GM18951 (cell line): ENCODE measurements at regions not wholly inside any gene's neighbourhood (a gene's known extent, or its start where the extent isn't known, plus 50 kb on each side); places are given as distances from the start of the nearest gene placed in this dataset.

ENCODE experiments used
- POLR2A ChIP-seq: IDR thresholded peaks from 4 replicates; pipeline ENCODE4 v1.6.1; 2011; ENCODE audit warnings: mild to moderate bottlenecking; ENCODE audit not compliant: insufficient read length, insufficient read depth; ENCODE audit errors: extremely low read depth
- in situ Hi-C: fragments of 300-500 bp; cut with MboI; formaldehyde crosslinking; loops from one replicate; pipeline ENCODE4 v1.12.0; 2022; ENCODE audit warnings: low sequenced_read_pairs, mixed read lengths, inconsistent platforms; ENCODE audit not compliant: unreplicated experiment

DNA sequence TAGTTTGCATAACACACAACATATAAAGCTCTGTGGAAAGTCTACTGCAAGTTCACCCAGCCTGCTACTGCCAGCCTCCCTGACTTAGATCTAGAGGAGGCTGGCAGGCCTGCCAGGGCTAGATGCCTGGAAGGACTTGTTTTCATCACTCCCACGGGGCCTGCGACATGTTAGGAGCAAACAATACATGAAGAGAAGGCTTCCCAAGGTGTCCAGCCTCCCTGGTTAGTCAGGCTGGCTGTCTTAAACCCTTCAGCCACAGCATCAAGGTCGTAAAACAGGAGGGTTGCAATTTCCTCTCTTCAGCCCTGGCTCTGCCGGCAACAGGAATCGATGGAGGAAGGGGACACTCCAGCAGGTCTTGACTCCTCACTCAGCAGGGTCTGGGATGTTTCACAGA, 104.5 kb downstream of the NGF start:
- TF ChIP-seq POLR2A: no peak
- in situ Hi-C loops: no loop called here

DNA sequence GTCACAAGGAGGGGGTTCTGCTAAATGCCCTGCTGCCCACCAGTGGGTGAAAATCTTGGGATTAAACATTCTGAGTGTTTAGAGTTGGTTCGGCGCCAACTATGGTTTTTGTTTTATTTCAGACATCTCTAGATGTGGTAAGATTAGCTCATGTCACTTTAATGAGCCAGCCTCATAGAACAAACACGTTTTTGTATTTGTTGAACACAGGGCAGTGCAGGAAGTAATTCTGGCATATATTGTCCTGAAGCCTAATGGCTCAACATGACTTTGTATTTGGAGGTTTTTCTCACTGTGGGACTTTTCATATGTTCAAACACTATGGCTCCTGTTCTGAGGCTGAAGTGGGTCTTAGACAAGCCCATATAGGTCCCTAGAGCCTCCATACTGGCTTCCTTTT, 107.8 kb downstream of the NGF start:
- in situ Hi-C loops: no loop called here
- no peak for TF ChIP-seq POLR2A

DNA sequence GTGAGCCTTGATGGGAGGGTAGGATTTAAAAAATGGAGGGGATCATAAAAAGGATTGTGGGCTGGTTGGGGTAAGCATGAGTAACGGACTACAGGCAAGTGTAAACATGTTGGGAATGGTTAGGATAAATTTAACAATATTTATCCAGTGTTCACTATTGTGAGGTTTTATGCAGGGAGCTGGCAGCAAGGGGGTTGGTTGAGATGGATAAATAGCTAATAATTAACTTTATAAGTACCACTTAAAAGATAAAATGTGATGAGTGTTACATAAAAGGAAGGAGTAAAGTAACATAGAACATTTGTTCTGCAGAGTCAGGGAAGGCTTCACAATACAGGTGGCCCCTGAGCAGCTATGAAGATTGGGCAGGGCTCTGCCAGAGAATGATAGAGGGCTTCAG, 109.0 kb downstream of the NGF start:
- in situ Hi-C loops: no loop called here
- no peak for TF ChIP-seq POLR2A

DNA sequence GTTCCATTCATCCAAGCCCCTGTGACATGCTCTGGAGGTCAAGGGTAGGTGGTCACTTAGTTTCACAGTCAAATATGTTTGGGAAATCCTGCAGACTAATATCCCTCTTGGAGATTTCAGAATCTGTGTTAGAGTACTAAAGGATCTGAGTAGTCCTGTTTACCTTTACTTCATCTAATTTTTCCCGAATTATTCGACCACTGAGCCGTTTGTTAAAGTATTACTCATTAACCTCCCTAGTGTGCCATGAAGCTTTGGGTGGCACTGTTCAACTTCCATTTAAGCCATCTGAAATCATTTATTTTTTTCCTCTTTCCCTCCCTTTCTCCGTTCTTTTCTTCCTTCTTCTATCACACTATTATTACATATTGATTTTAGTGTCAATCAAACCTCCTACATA, 109.9 kb downstream of the NGF start:
- in situ Hi-C loops: no loop called here
- no peak for TF ChIP-seq POLR2A

DNA sequence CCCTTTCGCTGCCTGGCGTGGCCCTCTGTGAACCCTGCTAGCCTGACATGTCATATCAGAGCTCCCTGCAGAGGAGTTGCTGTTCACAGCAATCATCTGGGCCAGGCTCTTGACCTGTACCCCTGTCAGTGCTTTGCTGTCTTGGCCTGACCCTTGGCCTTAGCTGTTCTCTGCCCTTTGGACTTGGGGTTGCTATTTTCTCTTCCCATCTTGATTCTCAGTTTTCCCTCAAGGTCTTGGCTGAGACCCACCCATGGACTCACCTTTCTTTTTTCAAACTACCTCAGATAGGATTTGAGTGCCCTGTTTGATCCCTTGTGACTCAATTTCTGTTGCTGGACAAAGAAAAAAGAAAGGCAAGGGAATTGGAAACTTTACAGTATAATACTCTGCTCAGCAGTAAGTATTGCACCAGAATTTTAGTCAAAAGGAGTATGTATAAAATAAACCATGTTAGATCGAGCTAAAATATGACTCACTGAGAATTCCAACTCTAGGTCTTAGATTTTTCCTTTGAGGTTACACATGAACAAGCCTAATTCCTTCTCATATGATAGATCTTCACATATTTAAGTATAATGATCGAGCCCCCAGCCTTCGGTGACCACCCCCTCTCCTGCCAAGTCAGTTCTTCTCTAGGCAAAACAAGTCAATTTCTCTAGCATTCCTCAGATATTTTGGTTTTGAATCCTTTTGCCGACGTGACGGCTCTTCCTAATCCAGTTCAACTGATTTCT, 110.5 kb downstream of the NGF start:
- no peak for TF ChIP-seq POLR2A
- in situ Hi-C loops: no loop called here

DNA sequence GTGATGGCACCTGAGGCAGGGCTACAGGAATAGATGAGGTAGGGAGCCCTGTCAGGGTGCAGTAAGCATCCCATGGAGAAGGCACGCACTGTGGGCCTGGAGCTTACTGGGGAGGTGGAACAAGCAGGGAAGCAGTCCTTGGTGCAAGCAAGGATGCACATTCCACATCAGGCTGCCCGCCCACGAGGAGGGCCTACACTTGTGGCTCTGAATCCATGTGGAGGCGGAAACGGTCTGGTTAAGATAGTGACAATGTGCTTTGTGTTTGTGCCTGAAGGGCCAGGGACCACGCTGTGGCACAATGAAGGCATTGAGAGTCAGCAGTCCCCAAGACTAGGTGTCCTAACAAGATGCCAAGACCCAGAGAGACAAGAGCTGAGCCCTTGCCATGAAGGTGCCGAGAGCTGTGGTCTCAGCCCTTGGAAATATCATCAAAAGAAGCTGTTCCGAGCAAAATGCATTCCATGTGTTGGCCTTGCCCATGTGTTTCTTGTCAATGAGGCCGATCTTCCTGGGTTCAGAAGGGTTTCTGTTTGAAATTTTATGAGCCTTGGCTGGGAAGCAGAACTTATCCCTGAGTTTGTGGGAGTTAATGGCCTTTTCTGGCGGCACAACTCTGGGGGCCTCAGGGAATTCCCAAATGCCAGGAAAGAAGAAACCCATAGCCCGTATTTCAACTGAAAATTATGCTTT, 111.9 kb downstream of the NGF start:
- TF ChIP-seq POLR2A: no peak
- in situ Hi-C loops: no loop called here

DNA sequence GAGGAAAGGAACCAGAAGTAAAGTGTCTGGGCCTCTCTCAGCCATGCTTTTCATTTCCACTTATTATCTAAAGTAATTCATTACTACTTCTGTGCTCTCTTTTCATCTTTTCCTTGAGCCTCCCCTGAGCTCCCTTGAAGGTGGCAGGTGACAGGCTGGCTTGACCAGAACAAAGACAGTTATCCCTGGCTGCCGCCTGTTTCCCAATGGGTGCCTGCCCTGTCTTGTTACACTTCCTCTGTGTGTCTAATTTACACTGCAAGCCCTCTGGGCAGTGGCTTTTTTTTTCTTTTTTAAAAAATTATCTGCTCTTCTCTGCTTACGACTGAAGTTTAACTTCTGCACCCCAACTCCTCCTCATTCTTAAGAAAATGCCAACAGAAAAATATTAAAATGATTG, 113.4 kb downstream of the NGF start:
- no peak for TF ChIP-seq POLR2A
- in situ Hi-C loops: no loop called here

DNA sequence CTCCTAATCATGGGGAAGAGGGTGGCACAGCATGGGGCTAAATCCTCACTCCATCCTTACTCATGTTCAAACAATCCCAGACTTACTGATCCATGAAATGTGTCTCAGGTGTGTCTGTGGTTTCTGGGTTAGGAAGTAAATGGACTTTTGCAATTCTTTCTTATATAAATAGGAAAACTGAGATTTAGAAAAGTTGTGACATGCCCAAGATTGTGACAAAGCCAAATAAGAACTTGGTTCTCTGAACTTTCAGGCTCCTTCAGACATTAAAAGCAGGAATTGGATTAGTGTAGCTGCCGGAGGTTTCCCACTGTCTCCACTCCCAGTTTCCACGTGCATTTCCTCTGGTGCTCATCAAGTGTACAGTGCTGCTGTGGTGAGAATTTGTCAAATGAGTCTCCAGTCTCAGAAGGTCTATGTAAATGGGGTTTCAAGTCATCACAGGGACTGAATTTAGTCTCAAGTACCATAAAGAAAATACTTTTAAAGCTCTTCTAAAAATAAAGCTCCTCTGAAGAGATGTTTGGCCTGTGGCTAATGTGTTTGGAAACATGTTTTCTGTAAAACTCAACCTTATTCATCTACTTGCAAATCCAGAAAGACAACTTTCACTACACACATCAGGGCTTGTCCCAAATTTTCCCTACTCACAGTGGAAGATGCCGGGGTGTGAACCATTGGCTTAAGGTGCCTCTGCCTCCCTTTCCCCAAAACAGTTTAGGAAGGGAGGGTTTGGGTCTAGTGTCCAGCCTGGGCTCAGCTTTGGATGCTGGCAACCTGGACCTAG, 115.2 kb downstream of the NGF start:
- TF ChIP-seq POLR2A: no peak

DNA sequence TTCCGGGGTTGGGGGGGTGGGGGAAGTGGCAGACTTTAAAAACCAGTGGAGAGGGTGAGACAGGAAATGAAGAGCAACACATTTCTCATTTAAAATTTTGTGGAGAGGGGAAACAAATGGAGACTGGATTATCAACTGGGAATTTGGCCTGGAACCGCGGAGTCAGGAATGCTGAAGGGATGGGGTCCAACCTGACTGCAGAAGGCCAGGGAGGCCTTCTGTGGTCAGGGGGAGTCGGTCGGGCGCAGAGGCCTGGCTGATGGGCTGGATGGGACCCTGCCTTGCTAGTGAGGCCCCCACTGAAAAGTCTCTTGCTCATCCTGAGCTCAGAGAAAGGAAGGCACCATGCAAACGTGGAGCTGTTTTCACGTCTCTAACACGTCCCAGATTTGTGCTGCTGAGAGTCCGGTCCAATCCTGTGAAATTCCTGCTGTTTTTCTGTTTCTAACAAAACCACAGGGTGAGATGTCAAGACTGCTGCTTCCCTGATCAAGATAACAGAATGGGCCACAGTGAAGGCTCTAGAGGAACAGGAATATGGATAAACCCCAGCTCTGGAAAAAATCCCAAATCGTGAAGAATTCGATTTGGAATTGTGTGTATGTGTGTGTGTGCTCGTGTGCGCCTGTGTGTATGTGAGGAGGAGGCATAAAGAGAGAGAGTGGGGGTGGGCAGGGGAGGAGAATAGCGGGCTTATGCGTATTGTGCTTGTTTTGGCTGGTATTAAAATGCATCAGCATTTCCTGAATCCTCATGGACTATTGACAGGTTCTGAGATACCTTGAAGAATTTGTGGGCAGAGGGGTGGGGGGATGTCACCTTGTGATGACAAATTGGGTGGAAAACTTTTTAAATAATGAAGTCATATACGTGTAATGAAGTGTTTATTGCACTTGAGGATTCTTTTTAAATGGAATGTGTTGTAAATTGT, 117.4 kb downstream of the NGF start:
- TF ChIP-seq POLR2A: no peak
- in situ Hi-C loops: no loop called here

More for the DNA sequence above, 115.2 kb downstream of the NGF start:
- in situ Hi-C loops: no loop called here

DNA sequence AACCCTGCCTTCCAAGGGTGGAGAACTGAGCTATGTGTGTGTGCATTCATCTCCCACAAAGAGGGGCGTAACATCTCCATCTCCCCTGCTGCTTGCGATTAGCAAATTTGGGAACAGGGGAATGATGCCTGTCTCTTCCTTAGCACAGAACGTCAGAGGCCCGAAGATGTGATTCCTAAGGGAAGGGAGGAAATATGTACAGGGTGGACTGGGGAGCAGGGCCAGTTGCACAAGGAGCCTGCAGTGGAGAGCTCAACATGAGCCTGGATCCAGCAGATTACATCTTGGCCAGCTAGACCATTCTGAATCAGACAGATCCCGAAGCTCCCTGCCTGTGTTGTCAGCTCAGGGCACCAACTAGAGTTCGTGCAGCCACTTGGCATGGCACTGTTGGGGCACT, 118.1 kb downstream of the NGF start:
- TF ChIP-seq POLR2A: no peak
- in situ Hi-C loops: no loop called here

DNA sequence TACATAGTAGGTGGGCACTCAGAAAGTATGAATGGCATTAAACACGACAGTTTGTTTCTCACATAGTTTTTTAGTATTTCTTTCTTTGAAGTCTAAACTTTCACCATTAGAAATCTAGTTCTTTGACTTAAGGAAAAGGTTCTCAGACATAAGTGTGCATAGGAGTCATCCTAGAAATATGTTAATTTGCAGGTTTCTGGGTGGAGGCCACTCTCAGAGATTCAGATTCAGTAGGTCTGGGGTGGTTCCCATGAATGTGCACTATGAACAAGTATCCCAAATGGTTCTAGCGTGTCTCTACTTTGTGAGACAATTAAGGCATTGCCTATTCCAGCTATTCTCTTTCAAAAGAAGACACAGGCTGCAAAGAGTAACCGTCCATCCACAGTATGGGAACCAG, 119.3 kb downstream of the NGF start:
- in situ Hi-C loops: no loop called here
- TF ChIP-seq POLR2A: no peak

DNA sequence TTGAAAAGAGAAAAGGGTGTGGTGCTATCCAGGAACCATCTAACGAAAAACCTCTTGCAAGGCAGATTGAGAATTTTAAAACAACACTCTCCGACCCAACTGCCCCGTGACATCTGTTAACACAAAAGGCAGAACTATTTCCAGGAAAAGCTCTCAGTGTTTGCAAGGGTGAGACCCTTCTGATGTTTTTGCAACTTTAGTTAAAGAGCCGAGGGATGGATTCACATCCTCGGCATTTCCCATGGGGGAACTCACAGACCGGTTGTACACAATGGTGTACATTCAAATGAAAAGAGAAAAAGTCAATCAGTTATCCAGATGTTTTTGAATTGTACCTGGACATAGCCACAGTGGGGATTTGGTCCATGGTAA, 120.0 kb downstream of the NGF start:
- no peak for TF ChIP-seq POLR2A
- in situ Hi-C loops: no loop called here

DNA sequence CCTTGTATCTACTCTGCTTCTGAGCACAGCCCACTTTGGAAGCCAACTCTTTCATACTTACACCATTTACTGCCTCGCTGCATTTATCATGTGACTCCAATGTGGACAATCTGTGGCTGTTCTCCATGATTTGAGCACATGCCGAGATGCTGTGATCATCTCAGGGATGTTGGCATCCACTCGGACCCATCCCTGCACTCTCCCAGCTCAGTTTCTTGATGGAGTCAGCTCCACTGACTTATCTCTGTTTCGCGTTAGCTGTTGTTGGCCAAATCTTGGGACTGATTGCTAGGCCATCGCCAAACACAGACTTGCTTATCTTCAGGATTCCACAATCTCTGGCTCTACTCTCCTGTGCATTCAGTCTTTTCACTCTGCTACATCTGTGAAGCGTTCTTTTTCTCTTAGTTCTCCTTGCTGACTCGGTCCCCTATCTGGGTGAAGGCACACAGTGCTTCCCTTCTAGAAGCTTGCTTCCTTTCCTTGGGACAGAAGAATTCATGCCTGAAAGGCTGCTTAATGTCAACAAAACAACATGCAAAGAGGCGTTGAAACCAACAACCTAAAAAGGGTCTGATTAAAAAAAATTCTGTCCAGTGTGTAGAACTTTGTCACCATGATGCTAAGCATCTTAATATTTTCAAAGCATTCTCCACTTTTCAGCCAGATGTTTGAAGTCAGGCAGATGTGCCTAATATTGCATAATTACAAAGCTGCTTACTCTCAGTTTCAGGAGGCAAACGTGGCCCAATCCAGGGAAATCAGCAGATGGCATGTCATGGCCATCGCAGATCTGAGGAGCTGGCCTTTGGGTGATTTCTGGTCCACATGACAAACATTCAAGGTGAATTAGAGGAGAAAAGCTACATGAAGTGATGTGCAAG, 120.7 kb downstream of the NGF start:
- in situ Hi-C loops: no loop called here
- TF ChIP-seq POLR2A: no peak
